IMR-90 (cell line): ENCODE measurements at regions not wholly inside any gene's neighbourhood (a gene's known extent, or its start where the extent isn't known, plus 50 kb on each side); places are given as distances from the start of the nearest gene placed in this dataset.

Experiments used
- CEBPB ChIP-seq: IDR thresholded peaks from 2 replicates; pipeline ENCODE4 v1.6.1; 2012; ENCODE audit warnings: low read depth, low read length, improper control_type of control experiment
- CHD1 ChIP-seq: IDR thresholded peaks from 2 replicates; pipeline ENCODE4 v1.6.1; 2012; ENCODE audit warnings: low read depth, low read length, improper control_type of control experiment
- CTCF ChIP-seq: conservative IDR thresholded peaks from 2 replicates; pipeline ENCODE4 v1.5.1; 2012; ENCODE audit warnings: mild to moderate bottlenecking, low read depth, low read length, improper control_type of control experiment
- ELK1 ChIP-seq: fragments of 150-350 bp; IDR thresholded peaks from 2 replicates; pipeline ENCODE4 v1.6.1; 2016; ENCODE audit warnings: low read depth, mild to moderate bottlenecking, low read length, moderate library complexity, borderline replicate concordance
- FOS ChIP-seq: fragments of 150-350 bp; IDR thresholded peaks from 2 replicates; pipeline ENCODE4 v1.6.1; 2016; ENCODE audit warnings: low read depth, low read length
- MAFK ChIP-seq: IDR thresholded peaks from 2 replicates; pipeline ENCODE4 v1.6.1; 2012; ENCODE audit warnings: low read depth, low read length, improper control_type of control experiment
- MAZ ChIP-seq: IDR thresholded peaks from 2 replicates; pipeline ENCODE4 v1.6.1; 2012; ENCODE audit warnings: low read depth, mild to moderate bottlenecking, low read length, improper control_type of control experiment, moderate library complexity, borderline replicate concordance
- MXI1 ChIP-seq: IDR thresholded peaks from 2 replicates; pipeline ENCODE4 v1.6.1; 2012; ENCODE audit warnings: low read depth, mild to moderate bottlenecking, low read length, moderate library complexity, borderline replicate concordance
- POLR2A ChIP-seq: IDR thresholded peaks from 2 replicates; pipeline ENCODE4 v1.6.1; 2012; ENCODE audit warnings: mild to moderate bottlenecking, low read depth, low read length
- RAD21 ChIP-seq: IDR thresholded peaks from 2 replicates; pipeline ENCODE4 v1.6.1; 2012; ENCODE audit warnings: low read length, improper control_type of control experiment
- RCOR1 ChIP-seq: IDR thresholded peaks from 2 replicates; pipeline ENCODE4 v1.6.1; 2012; ENCODE audit warnings: mild to moderate bottlenecking, low read length, improper control_type of control experiment; ENCODE audit not compliant: insufficient replicate concordance
- RFX5 ChIP-seq: IDR thresholded peaks from 2 replicates; pipeline ENCODE4 v1.8.0; 2012; ENCODE audit warnings: low read depth, mild to moderate bottlenecking, low read length, moderate library complexity
- SMC3 ChIP-seq: fragments of 150-350 bp; IDR thresholded peaks from 2 replicates; pipeline ENCODE4 v1.6.1; 2016; ENCODE audit warnings: low read depth, mild to moderate bottlenecking, antibody characterized with exemption, low read length, moderate library complexity
- TF ChIP-seq, protein P1 (sequence below): fragments of 150-350 bp; IDR thresholded peaks from 2 replicates; pipeline ENCODE4 v1.6.1; 2017; ENCODE audit warnings: mild to moderate bottlenecking, antibody characterized with exemption, low read length, low read depth

- TF ChIP-seq POLR2A (no peak), MXI1 (no peak), CTCF (no peak), ELK1 (no peak), MAZ (no peak), CHD1 (no peak), RFX5 (no peak), SMC3 (no peak), MAFK (no peak), CEBPB (no peak), RAD21 (no peak), RCOR1 (no peak), FOS (no peak)
- TF ChIP-seq, protein P1, sequence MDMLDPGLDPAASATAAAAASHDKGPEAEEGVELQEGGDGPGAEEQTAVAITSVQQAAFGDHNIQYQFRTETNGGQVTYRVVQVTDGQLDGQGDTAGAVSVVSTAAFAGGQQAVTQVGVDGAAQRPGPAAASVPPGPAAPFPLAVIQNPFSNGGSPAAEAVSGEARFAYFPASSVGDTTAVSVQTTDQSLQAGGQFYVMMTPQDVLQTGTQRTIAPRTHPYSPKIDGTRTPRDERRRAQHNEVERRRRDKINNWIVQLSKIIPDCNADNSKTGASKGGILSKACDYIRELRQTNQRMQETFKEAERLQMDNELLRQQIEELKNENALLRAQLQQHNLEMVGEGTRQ: no peak
Observed at GRCh38 chr21:16455978-16456377, 726.2 kb downstream of the USP25 start.
